Astrocyte of the cerebellum (primary cell): ENCODE measurements at regions not wholly inside any gene's neighbourhood (a gene's known extent, or its start where the extent isn't known, plus 50 kb on each side); places are given as distances from the start of the nearest gene placed in this dataset.

Experiments used
- DNase-seq: peaks from one replicate; pipeline ENCODE4 v3.0.0-alpha.2; 2011; ENCODE audit warnings: low read depth
- H3K4me3 ChIP-seq: 2 replicates; pipeline ENCODE4 v1.5.1; 2011; ENCODE audit warnings: mild to moderate bottlenecking, low read depth, low read length, moderate library complexity
- CTCF ChIP-seq: IDR thresholded peaks from 2 replicates; pipeline ENCODE4 v1.5.1; 2012; ENCODE audit warnings: low read length, low read depth, moderate library complexity, mild to moderate bottlenecking; ENCODE audit errors: missing control alignments
- in situ Hi-C: cut with HindIII; loops from 2 replicates; pipeline ENCODE4 v1.10.0; 2017; ENCODE audit warnings: low sequenced_read_pairs

- TF ChIP-seq CTCF = no peak
- in situ Hi-C loops = no loop called here
- no peak overlapping the region for H3K4me3 ChIP-seq
- DNase-seq = no peak
Measured at GRCh38 chr2:59572227-59572626, 981.2 kb downstream of the BCL11A start.

DNA sequence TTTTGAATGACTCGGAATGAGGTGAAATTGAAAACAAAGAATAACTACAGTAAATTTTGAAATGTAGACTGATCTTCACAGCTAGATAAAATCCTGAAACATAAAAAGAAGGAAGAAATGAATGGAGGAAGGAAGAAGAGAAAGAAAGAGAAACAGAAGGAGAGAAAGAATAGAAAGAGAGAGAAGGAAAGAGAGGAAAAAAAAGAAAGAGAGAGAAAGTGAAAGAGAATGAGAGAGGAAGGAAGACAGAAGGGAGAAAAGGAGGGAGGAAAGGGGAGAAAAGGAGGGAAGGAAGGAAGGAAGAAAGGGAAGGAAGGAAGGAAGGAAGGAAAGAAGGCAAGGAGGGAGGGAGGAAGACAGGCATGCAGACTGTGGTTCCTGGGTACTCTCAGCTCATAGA lies 982.6 kb downstream of the BCL11A start:
- H3K4me3 ChIP-seq = no peak overlapping the region
- in situ Hi-C loops = no loop called here
- TF ChIP-seq CTCF = no peak
- no peak for DNase-seq

DNA sequence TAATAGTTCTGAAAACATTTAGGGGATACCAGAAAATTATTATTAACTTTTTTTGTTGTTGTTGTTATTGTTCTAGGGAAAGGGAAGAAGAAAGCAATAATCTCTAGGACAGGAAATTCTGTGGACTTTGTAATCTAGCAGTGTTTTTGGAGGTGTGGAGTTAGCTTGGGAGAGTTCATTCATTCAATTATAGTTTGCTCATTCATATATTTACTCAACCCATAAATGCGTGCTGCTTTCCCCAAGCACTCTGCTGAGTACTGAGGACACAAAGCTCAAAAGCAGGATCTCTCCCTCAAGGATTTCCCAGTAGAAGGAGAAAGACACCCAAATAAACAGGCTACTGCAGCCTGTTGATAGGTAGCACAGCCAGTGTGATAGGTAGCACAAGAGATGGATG lies 984.3 kb downstream of the BCL11A start:
- DNase-seq = no peak
- H3K4me3 ChIP-seq = no peak overlapping the region
- TF ChIP-seq CTCF = no peak
- in situ Hi-C loops = no loop called here

DNA sequence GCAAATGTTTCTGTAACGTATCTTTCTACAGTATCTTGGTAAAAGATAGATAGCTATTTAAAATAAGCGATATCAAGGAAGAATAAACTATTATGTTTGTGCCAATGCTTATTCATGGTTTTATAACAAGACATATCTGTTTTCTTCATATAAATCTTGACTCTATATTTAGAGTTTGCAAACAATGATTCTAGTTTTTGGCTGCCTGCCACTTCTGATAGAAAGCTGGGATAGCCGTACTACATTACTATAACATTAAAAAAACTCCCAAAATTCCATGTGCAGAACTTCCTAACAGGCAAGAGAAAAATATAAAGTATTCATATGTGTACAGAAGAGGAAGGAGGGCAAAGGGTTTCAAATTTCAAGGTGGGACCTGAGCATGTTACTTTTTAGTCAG lies 985.0 kb downstream of the BCL11A start:
- no peak for DNase-seq
- H3K4me3 ChIP-seq = no peak overlapping the region
- in situ Hi-C loops = no loop called here
- no peak for TF ChIP-seq CTCF

DNA sequence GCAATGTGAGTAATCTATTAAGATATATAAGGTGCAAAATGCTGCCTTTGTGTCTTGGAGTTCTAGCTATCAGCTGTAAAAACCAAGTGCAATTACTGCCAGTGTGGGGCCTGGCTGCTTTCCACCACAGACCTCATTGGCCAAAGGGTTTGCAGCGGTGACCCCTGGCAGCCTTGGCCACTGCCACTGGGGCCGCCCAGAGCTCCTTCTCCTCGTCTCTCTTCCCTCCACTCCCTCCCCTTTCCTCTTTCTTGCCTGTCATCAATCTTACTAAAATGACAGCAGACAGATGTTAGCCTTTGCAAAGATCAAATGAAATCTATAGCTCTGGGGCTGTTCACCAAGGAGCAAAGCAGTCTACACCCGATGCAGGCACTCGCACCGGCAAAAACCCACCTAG lies 986.3 kb downstream of the BCL11A start:
- in situ Hi-C loops = no loop called here
- H3K4me3 ChIP-seq = no peak overlapping the region
- DNase-seq = no peak
- no peak for TF ChIP-seq CTCF

GRCh38 chr2:59566739-59567138 lies 986.7 kb downstream of the BCL11A start:
- H3K4me3 ChIP-seq = no peak overlapping the region
- DNase-seq = no peak
- in situ Hi-C loops = no loop called here
- no peak for TF ChIP-seq CTCF

DNA sequence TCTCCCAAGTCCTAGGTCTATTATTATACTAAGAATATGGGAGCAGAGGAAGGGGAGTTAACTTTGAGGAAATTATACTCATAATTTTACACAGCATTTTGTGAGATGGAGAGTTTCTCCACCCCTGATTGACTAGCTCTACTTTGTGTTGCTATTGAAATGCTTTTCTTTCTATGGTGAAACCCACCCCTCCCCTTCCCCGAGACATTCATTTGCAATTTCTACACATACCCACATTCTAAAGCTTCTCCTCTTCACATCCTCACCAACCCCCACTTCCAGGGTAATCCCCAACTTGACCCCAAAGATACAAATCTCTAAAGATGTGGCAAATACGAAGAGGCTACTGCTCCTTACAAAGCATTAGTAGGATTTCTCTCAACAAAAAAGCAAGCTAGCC lies 992.2 kb downstream of the BCL11A start:
- DNase-seq = no peak
- TF ChIP-seq CTCF = no peak
- H3K4me3 ChIP-seq = no peak overlapping the region
- in situ Hi-C loops = loop anchor here (5.0 kb wide), 1 partner anchor 104 kb away; no protein-coding TSS in a partner anchor
